Panc1 (cell line): ENCODE measurements at regions not wholly inside any gene's neighbourhood (a gene's known extent, or its start where the extent isn't known, plus 50 kb on each side); places are given as distances from the start of the nearest gene placed in this dataset.

ENCODE experiments used
- CTCF ChIP-seq: fragments of 450-650 bp; IDR thresholded peaks from 2 replicates; pipeline ENCODE4 v1.5.1; 2017; ENCODE audit warnings: mild to moderate bottlenecking
- POLR2AphosphoS5 ChIP-seq: IDR thresholded peaks from 2 replicates; pipeline ENCODE4 v1.6.1; 2012; ENCODE audit warnings: mild to moderate bottlenecking, low read depth, low read length, moderate library complexity
- REST ChIP-seq, 2 experiments: IDR thresholded peaks; 2 replicates each; pipeline ENCODE4 v1.6.1; 2011 to 2012; ENCODE audit warnings: low read depth in 2 of 2, control low read depth in 1 of 2, low read length in 1 of 2, mild to moderate bottlenecking in 1 of 2, moderate library complexity in 1 of 2; ENCODE audit not compliant: insufficient read depth in 1 of 2
- SIN3A ChIP-seq: IDR thresholded peaks from 2 replicates; pipeline ENCODE4 v1.6.1; 2012; ENCODE audit warnings: low read depth, mild to moderate bottlenecking, low read length, moderate library complexity, borderline replicate concordance; ENCODE audit not compliant: insufficient read depth
- TCF7L2 ChIP-seq: IDR thresholded peaks from 2 replicates; pipeline ENCODE4 v1.6.1; 2011; ENCODE audit warnings: mild to moderate bottlenecking, low read depth, low read length, inconsistent platforms

DNA sequence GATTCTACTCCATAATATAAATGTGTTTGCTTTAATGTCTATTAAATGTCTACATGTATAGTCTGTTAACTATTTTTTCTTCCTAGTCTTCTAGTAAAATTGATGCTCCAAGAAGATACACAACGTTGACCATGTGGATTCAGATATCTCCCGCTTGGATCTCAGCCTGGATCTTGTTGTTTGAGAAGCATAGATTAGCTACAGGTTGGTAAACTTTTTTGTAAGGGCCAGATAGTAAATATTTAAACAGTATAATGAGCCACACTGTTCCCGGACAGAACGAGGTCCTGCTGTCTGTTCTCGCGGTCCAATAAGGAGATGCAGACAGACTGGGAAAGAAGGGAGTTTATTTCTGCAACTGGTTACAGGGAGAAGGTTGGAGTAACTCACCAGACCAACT lies 86.2 kb upstream of the IL12B start:
- TF ChIP-seq CTCF = no peak
- no peak for TF ChIP-seq POLR2AphosphoS5
- no peak for TF ChIP-seq REST (IDR thresholded peaks at IDR 0.05; ENCODE audit: insufficient read depth in 1 of 2, low read depth in 2 of 2, low read length in 1 of 2)
- TF ChIP-seq SIN3A = no peak
- TF ChIP-seq TCF7L2 = no peak
